ENCODE measurements at regions not wholly inside any gene's neighbourhood (a gene's known extent, or its start where the extent isn't known, plus 50 kb on each side); places are given as distances from the start of the nearest gene placed in this dataset.

DNA sequence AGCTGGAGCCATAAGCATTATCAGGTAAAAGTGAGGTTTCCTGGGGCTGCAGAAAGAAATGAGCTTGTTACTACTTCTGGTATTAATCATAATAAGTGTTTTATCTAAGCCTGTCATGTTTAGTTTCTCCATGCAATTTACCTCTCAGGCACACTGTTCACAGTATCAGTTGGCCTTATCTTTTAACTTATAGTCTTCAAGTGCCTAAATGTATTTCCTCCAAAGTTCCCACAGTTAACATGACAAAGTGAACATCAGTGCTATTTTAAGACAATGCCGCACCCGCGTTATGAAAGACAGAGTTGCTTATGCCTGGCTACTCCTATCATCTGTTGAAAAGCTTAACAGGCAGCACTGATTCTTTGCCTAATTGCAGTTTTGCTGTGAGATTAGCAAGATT, 408.7 kb upstream of the FAM241A start:
- Histone ChIP-seq H3K36me3 (replicated peaks; ENCODE audit: insufficient read depth, low read length) (no peaks in the 10 kb centered on the region), H4K20me1 (ENCODE audit: insufficient read depth, low read length) (no peaks in the 10 kb centered on the region), H3K4me3 (ENCODE audit: low read length) (no peak overlapping the region), H3K9me2 (replicated peaks; ENCODE audit: insufficient read depth, low read length) (no peaks in the 10 kb centered on the region), H3K27ac (ENCODE audit: low read length) (no peak overlapping the region), H3K9ac (ENCODE audit: low read length) (no peak overlapping the region), H3K4me1 (ENCODE audit: low read length) (no peaks in the 10 kb centered on the region), H3K4me2 (ENCODE audit: low read depth, low read length) (no peak overlapping the region), H3K79me2 (ENCODE audit: low read length) (no peaks in the 10 kb centered on the region), H3K27me3 (replicated peaks; ENCODE audit: insufficient read depth, low read length) (no peaks in the 10 kb centered on the region), H3K9me3 (replicated peaks; ENCODE audit: insufficient read depth, low read length) (no peaks in the 10 kb centered on the region), H2AFZ (ENCODE audit: low read length) (no peak overlapping the region), H3F3A (ENCODE audit: insufficient read depth, low read length) (no peaks in the 10 kb centered on the region)
- no peak for DNase-seq
- no peak for TF ChIP-seq EZH2 (optimal IDR thresholded peaks at IDR 0.05; ENCODE audit: low read depth, low read length)
- no peak for TF ChIP-seq EZH2phosphoT487 (IDR thresholded peaks at IDR 0.05; ENCODE audit: low read length)
- TF ChIP-seq, protein P1, sequence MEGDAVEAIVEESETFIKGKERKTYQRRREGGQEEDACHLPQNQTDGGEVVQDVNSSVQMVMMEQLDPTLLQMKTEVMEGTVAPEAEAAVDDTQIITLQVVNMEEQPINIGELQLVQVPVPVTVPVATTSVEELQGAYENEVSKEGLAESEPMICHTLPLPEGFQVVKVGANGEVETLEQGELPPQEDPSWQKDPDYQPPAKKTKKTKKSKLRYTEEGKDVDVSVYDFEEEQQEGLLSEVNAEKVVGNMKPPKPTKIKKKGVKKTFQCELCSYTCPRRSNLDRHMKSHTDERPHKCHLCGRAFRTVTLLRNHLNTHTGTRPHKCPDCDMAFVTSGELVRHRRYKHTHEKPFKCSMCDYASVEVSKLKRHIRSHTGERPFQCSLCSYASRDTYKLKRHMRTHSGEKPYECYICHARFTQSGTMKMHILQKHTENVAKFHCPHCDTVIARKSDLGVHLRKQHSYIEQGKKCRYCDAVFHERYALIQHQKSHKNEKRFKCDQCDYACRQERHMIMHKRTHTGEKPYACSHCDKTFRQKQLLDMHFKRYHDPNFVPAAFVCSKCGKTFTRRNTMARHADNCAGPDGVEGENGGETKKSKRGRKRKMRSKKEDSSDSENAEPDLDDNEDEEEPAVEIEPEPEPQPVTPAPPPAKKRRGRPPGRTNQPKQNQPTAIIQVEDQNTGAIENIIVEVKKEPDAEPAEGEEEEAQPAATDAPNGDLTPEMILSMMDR (IDR thresholded peaks at IDR 0.05; ENCODE audit: low read length): no peak

DNA sequence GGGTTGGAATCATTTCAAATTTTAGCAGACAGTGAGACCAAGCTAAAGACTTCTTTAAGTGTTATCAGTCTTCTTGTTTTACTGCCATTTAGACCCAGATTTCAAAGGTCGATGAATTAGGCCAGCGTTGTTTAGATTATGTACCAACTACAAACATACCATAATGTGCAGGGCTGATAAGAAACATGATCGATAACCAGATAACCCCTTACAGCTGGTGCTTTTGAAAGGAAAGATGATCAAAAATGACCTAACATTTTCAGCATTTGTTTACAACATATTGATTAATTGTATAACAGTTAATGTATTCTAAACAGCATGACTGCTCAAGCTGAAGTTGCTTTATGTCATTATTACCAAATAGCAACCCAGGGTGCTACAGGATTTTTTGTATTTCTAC, 400.4 kb upstream of the FAM241A start:
- Histone ChIP-seq H3K4me2 (ENCODE audit: low read depth, low read length) (no peak overlapping the region), H3K79me2 (ENCODE audit: low read length) (no peaks in the 10 kb centered on the region), H3K27me3 (replicated peaks; ENCODE audit: insufficient read depth, low read length) (no peaks in the 10 kb centered on the region), H3F3A (ENCODE audit: insufficient read depth, low read length) (no peaks in the 10 kb centered on the region), H3K27ac (ENCODE audit: low read length) (no peak overlapping the region), H2AFZ (ENCODE audit: low read length) (no peak overlapping the region), H3K36me3 (replicated peaks; ENCODE audit: insufficient read depth, low read length) (no peaks in the 10 kb centered on the region), H3K4me1 (ENCODE audit: low read length) (no peaks in the 10 kb centered on the region), H3K9me3 (replicated peaks; ENCODE audit: insufficient read depth, low read length) (no peaks in the 10 kb centered on the region), H3K4me3 (ENCODE audit: low read length) (no peak overlapping the region), H4K20me1 (ENCODE audit: insufficient read depth, low read length) (no peaks in the 10 kb centered on the region), H3K9me2 (replicated peaks; ENCODE audit: insufficient read depth, low read length) (no peaks in the 10 kb centered on the region), H3K9ac (ENCODE audit: low read length) (no peak overlapping the region)
- TF ChIP-seq EZH2phosphoT487 (IDR thresholded peaks at IDR 0.05; ENCODE audit: low read length): no peak
- TF ChIP-seq, protein P1 (IDR thresholded peaks at IDR 0.05; ENCODE audit: low read length): no peak
- TF ChIP-seq EZH2 (optimal IDR thresholded peaks at IDR 0.05; ENCODE audit: low read depth, low read length): no peak
- no peak for DNase-seq

DNA sequence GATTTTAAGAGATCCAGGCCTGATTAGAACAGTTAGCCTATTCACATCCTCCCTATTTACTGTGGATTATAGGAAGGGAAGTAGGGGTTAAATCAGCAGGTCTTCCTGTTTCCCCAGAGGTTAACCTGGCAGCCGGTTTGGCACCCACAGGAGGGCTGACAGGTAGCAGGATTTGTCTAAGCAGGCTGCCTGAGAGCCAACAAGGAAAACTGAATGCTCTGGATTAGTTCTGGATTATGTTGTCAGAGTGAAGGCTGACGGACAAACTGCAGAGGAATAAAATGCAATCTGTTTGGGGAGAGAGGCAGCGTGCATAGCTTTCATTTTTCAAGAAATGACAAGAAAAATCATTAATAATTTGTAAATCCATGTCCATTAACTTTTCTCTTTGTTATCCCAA, 397.1 kb upstream of the FAM241A start:
- Histone ChIP-seq H3F3A (ENCODE audit: insufficient read depth, low read length) (no peaks in the 10 kb centered on the region), H3K36me3 (replicated peaks; ENCODE audit: insufficient read depth, low read length) (no peaks in the 10 kb centered on the region), H3K9me3 (replicated peaks; ENCODE audit: insufficient read depth, low read length) (no peaks in the 10 kb centered on the region), H3K79me2 (ENCODE audit: low read length) (no peaks in the 10 kb centered on the region), H4K20me1 (ENCODE audit: insufficient read depth, low read length) (no peaks in the 10 kb centered on the region), H3K27me3 (replicated peaks; ENCODE audit: insufficient read depth, low read length) (no peaks in the 10 kb centered on the region), H3K4me1 (ENCODE audit: low read length) (no peaks in the 10 kb centered on the region), H3K4me2 (ENCODE audit: low read depth, low read length) (no peak overlapping the region), H2AFZ (ENCODE audit: low read length) (no peak overlapping the region), H3K9me2 (replicated peaks; ENCODE audit: insufficient read depth, low read length) (no peaks in the 10 kb centered on the region), H3K27ac (ENCODE audit: low read length) (no peak overlapping the region), H3K4me3 (ENCODE audit: low read length) (no peak overlapping the region), H3K9ac (ENCODE audit: low read length) (no peak overlapping the region)
- DNase-seq: no peak
- TF ChIP-seq EZH2 (optimal IDR thresholded peaks at IDR 0.05; ENCODE audit: low read depth, low read length) (no peak), EZH2phosphoT487 (IDR thresholded peaks at IDR 0.05; ENCODE audit: low read length) (no peak)
- TF ChIP-seq, protein P1 (IDR thresholded peaks at IDR 0.05; ENCODE audit: low read length): no peak

Measured in MM.1S (cell line).